ENCODE measurements at regions not wholly inside any gene's neighbourhood (a gene's known extent, or its start where the extent isn't known, plus 50 kb on each side); places are given as distances from the start of the nearest gene placed in this dataset.

GRCh38 chr15:70503073-70503745, 260.1 kb downstream of the UACA start:
- ATAC-seq (ENCODE audit: low read depth) = no peak
- no peak for DNase-seq
- Histone ChIP-seq H3K18ac (ENCODE audit: low read depth, low read length) (no peak overlapping the region), H3K27ac (ENCODE audit: insufficient read depth, low read length) (no peak overlapping the region), H2BK15ac (ENCODE audit: low read depth, low read length) (no peak overlapping the region), H2AFZ (replicated peaks; ENCODE audit: low read length, poor library complexity) (no peak overlapping the region), H3K9ac (ENCODE audit: low read depth, low read length) (no peak overlapping the region), H2AK5ac (ENCODE audit: low read depth, low read length) (no peak overlapping the region), H2BK120ac (ENCODE audit: low read depth, low read length) (no peak overlapping the region), H2BK5ac (ENCODE audit: low read depth, low read length, poor library complexity, severe bottlenecking) (no peak overlapping the region), H3K4me1 (ENCODE audit: control insufficient read depth, insufficient read depth, low read length) (peaks cover 23% of the 10 kb centered on the region), H2AK9ac (replicated peaks; ENCODE audit: low read depth, low read length, poor library complexity) (peak overlapping the region; percentile 46), H4K5ac (ENCODE audit: low read depth, low read length) (no peak overlapping the region), H4K20me1 (ENCODE audit: insufficient read depth, low read length) (no peaks in the 10 kb centered on the region), H3K56ac (ENCODE audit: extremely low read depth, insufficient read depth, low read length) (no peak overlapping the region), H2BK20ac (ENCODE audit: low read depth, low read length) (no peak overlapping the region), H4K8ac (ENCODE audit: low read depth in 2 of 2, low read length in 2 of 2) (no peak overlapping the region), H3K14ac (replicated peaks; ENCODE audit: low read depth, low read length) (no peak overlapping the region), H4K91ac (ENCODE audit: insufficient read depth, low read depth, low read length) (no peak overlapping the region), H3K4ac (ENCODE audit: low read depth, low read length) (peak overlapping the region; percentile 16; the same call in 1 of the 2 replicates), H3K23ac (ENCODE audit: low read depth, low read length) (no peak overlapping the region), H3K4me3 (ENCODE audit: insufficient read depth, low read depth, low read length) (no peak overlapping the region), H3K27me3 (ENCODE audit: control insufficient read depth, insufficient read depth, low read length) (peaks cover 24% of the 10 kb centered on the region), H3K4me2 (ENCODE audit: low read depth, low read length) (no peak overlapping the region), H3K79me1 (ENCODE audit: low read depth in 1 of 2, low read length in 2 of 2) (no peaks in the 10 kb centered on the region), H3K36me3 (ENCODE audit: control insufficient read depth, insufficient read depth, low read length) (no peaks in the 10 kb centered on the region), H3K9me3 (ENCODE audit: control insufficient read depth, insufficient read depth, low read length) (0 out of 2 replicates have a peak, but pooled peaks cover 3% of the 10 kb centered on the region), H3K9me1 (ENCODE audit: insufficient read depth, low read length) (peaks cover 14% of the 10 kb centered on the region; the same call in 1 of the 2 replicates)
- ChIA-PET POLR2A (ENCODE audit: unreplicated experiment) (no interaction called here), CTCF (no interaction called here)
- no TSS peak for BruUV-seq (replicated peaks)
- TF ChIP-seq BHLHE40 (IDR thresholded peaks at IDR 0.05; ENCODE audit: low read depth, low read length) = no peak
- no peak for TF ChIP-seq RFX5 (IDR thresholded peaks at IDR 0.05; ENCODE audit: low read depth, low read length)
- no peak for TF ChIP-seq RCOR1 (IDR thresholded peaks at IDR 0.05; ENCODE audit: insufficient replicate concordance, low read length)
- no peak for TF ChIP-seq SMC3 (IDR thresholded peaks at IDR 0.05; ENCODE audit: low read depth, low read length)
- no CpG with 5 or more reads among the region's 8 CpGs for WGBS, 2 experiments (ENCODE audit: extremely low coverage in 2 of 2, insufficient read length in 1 of 2)
- in situ Hi-C loops (cut with MboI; ENCODE audit: low sequenced_read_pairs) (no loop called here), intact Hi-C loops (cut with micrococcal nuclease) (no loop called here), dilution Hi-C loops (cut with HindIII; ENCODE audit: low sequenced_read_pairs, unreplicated experiment) (no loop called here)
